ENCODE measurements at regions not wholly inside any gene's neighbourhood (a gene's known extent, or its start where the extent isn't known, plus 50 kb on each side); places are given as distances from the start of the nearest gene placed in this dataset.
A peak's percentile ranks its signal among the peaks of the same experiment; 100 is the strongest.
"Not testable (repeated sequence)": the region's sequence is repeated elsewhere in the genome, so short reads cannot be mapped to it uniquely, and the experiment has no call there.

- DNase-seq (ENCODE audit: low read depth): no peak
Measured at GRCh38 chr12:127582074-127582473, 684.9 kb upstream of the TMEM132C start.

DNA sequence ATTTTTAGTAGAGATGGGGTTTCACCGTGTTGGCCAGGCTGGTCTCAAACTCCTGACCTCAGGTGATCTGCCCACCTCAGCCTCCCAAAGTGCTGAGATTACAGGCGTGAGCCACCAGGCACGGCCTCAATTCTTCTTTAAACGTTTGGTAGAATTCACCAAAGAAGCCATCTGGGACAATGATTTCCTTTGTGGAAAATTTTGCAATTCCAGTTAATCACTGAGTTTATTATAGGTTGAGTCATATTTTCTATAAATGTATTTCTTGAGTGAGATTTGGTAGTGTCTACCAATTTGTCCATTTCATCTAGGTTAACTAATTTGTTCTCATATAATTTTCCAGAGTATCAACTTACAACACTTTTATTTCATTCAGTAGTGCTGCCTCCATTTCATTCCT, 683.9 kb upstream of the TMEM132C start:
- DNase-seq (ENCODE audit: low read depth): no peak

- DNase-seq (ENCODE audit: low read depth): peak; percentile 86
Measured at GRCh38 chr12:127588249-127588648, 678.7 kb upstream of the TMEM132C start.

DNA sequence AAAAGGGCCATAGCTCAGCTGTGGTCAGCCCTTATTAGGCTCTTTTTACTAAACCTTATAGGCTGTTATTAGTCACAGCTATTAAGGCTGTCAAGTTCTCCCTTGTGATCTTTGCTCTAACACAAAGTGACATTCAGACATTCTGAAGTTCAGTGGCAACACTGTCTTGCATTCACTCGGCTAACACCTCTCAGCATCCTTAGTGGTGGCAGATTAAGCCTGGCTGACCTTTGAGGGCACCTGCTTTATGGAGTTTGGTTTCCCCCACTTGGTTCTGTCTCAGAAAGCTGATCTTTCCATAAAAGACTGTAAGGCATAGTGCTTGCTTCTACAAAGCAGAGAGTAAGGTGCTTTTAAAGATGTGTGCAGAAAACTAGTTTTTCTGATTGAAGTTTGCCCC, 677.4 kb upstream of the TMEM132C start:
- no peak for DNase-seq (ENCODE audit: low read depth)

DNA sequence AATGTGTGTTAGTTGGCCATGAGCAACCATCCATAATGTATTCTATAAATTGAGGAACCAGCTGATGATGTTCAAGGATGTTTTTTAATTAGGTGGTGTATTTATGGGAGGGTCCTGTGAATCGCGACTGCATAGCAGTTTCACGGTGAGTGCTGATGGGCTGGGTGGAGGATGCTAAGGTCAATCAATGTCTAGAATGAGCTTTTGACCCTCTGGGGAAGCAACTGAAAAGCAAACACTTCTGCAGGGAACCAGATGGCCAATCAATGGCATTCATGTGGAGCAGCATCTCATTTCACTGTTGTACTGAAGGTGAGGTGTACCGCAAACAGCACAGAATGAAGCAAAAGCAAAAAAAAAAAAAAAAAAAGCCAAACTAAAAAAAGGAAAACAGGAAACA, 676.1 kb upstream of the TMEM132C start:
- no peak for DNase-seq (ENCODE audit: low read depth)

DNA sequence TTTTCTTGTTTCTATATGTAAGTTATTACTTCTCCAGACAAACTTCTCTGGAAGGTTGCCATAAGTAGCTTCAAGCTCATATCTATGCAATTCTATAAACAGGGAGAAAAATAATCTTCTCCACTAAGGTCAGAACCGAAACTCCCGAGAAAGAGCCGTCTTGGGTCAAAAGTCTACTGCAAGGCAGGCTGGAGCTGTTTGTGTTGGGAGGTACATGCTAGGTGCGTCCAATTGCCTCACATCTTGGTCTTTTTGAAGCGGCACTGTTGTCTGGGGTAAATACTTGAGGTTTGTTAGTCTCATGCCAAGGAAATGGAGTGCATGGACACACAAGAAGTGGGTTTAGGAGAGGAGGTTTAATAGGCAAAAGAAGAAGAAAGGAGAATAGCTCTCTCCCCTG, 674.7 kb upstream of the TMEM132C start:
- no peak for DNase-seq (ENCODE audit: low read depth)

GRCh38 chr12:127594351-127594970, 672.5 kb upstream of the TMEM132C start:
- no peak for DNase-seq (ENCODE audit: low read depth)

GRCh38 chr12:127595506-127595905, 671.5 kb upstream of the TMEM132C start:
- DNase-seq (ENCODE audit: low read depth): no peak

GRCh38 chr12:127596891-127597290, 670.1 kb upstream of the TMEM132C start:
- DNase-seq (ENCODE audit: low read depth): no peak

DNA sequence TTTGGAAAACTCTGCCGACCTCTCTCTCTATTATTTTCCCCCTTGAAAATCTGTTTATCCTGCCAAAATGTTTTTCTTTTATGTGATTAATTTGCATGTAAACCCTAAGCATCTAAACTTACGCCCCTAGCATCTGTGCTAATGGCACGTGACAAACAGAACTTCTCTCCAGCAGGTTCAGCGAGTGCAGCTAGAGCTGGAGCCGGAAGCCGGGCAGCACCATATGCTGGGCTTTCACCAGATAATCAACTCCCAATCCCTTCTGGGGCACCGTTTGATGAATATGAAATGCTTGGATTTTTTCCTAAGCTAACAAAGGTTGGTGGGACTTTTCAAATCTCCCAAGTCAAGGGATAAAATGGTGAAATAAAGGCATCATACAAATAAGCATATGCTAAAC, 667.5 kb upstream of the TMEM132C start:
- no peak for DNase-seq (ENCODE audit: low read depth)

- no peak for DNase-seq (ENCODE audit: low read depth)
Measured at GRCh38 chr12:127600211-127600610, 666.8 kb upstream of the TMEM132C start.

- DNase-seq (ENCODE audit: low read depth): no peak
Measured at GRCh38 chr12:127606476-127607015, 660.4 kb upstream of the TMEM132C start.

GRCh38 chr12:127607146-127607725, 659.7 kb upstream of the TMEM132C start:
- no peak for DNase-seq (ENCODE audit: low read depth)

GRCh38 chr12:127608359-127608758, 658.6 kb upstream of the TMEM132C start:
- not testable (repeated sequence) for DNase-seq (ENCODE audit: low read depth)

DNA sequence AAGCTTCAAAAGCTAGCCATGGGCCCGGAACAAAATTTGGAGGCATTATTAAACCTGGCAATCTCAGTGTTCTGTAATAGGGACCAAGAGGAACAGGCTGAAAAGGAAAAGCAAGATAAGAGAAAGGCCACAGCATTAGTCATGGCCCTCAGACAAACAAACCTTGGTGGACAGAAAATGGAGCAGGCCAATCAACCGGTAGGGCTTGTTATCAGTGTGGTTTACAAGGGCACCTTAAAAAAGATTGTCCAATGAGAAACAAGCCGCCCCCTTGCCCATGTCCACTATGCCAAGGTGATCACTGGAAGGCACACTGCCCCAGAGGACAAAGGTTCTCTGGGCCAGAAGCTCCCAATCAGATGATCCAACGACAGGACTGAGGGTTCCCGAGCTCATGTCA, 653.9 kb upstream of the TMEM132C start:
- no peak for DNase-seq (ENCODE audit: low read depth)

DNA sequence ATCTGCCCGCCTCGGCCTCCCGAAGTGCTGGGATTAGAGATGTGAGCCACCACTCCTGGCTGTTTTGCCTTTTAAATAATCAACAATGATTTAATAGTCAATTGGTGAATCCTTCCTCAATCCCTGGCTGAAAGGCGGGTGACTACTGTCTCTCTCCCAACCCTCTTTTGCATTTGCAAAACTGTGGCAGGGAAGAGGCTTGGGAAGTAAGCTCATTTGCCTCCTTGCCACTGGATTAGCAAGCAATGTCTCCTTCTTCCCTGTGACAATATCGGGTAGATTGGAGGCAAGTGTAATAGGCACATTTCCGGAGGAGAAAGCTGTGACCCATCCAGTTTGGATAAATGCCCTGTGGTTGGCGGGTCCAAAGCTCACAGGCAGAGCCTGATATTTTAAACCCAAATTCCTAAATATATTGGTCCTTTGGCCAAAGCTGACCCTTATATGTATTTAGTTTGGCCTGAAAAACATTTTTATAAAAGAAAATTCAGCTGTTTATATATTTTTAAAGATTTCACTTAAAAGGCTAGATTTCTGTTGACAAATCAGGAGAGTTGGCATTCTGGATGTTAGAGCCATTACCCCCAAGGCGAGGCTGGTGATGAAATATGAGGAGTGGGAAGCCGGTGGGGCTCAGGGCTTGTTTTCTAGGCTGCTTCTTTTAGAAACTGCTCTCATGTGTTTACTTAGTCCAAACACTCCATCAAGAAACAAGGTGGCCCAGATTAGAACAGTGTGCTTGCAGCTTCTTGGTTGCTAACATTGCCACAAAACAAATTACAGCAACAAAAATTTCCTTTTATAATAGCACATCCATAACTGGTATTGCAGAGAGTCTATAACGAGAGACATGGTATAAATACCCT, 646.9 kb upstream of the TMEM132C start:
- DNase-seq (ENCODE audit: low read depth): no peak

GRCh38 chr12:127620735-127621355, 646.1 kb upstream of the TMEM132C start:
- DNase-seq (ENCODE audit: low read depth): no peak

GRCh38 chr12:127621366-127621765, 645.6 kb upstream of the TMEM132C start:
- no peak for DNase-seq (ENCODE audit: low read depth)

GRCh38 chr12:127623362-127623761, 643.6 kb upstream of the TMEM132C start:
- DNase-seq (ENCODE audit: low read depth): no peak

DNA sequence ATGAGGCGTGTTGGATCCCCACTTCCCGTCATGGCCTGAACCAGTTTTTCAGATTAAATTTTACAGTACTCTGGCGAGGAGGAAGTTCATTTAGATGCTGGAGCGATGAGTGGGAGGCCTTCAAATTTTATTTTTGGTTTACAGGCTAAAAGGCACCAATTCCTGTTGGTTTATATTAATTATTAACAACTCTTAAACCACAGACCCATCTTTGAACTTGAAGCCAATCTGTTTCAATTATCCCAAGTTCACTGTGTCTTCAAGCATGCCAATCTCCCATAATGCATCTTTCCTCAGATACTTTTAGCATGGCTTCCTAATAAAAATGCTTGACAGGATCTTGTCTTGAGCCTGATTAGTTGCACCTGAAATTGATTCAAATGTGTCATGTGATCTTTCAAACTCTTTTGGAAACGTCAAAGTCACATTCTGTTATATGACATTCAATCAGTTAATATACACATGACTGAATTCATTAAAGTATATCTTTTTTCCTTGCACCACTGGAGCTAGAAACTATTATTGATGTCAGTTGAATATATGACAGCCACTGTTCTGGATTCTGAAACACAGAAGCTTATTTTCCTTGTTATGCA, 641.7 kb upstream of the TMEM132C start:
- DNase-seq (ENCODE audit: low read depth): no peak

DNA sequence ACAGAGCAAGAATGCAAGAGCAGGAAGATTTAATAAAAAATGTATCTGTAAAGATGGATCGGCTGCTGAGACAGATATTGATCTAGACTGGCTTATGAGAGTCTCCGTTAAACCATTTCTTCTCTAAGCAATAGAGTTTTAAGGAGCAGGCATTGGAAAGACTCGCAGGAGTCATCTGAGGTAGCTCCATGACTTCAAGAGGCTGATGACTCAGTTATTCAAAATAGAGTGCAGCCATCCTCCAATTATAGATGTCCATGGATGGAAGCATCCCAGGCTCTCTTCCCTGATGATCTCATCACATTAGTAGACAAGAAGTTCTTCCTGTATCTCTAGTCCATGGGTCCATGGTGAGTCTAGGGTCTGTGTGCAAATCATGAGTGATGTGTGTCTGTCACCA, 638.3 kb upstream of the TMEM132C start:
- DNase-seq (ENCODE audit: low read depth): peak; percentile 65

Data from GM04504 (cell line).